HG03469 (cell line): ENCODE measurements at regions not wholly inside any gene's neighbourhood (a gene's known extent, or its start where the extent isn't known, plus 50 kb on each side); places are given as distances from the start of the nearest gene placed in this dataset.

ENCODE experiments used
- ATAC-seq: cut with Tn5 transposase; IDR thresholded peaks from one replicate; pipeline ENCODE4 v1.9.1; 2021; ENCODE audit warnings: mild to moderate bottlenecking, moderate library complexity, moderate number of reproducible peaks; ENCODE audit not compliant: unreplicated experiment

- ATAC-seq = no peak
Observed at GRCh38 chr5:167731951-167732350, 559.5 kb upstream of the WWC1 start.

- no peak for ATAC-seq
Observed at GRCh38 chr5:167732499-167732898, 558.9 kb upstream of the WWC1 start.

GRCh38 chr5:167736992-167737391 is 554.5 kb upstream of the WWC1 start:
- no peak for ATAC-seq

GRCh38 chr5:167743695-167744464 is 547.6 kb upstream of the WWC1 start:
- ATAC-seq = no peak

- ATAC-seq = no peak
Observed at GRCh38 chr5:167745868-167746267, 545.6 kb upstream of the WWC1 start.

GRCh38 chr5:167750586-167750985 is 540.9 kb upstream of the WWC1 start:
- ATAC-seq = no peak

- ATAC-seq = no peak
Observed at GRCh38 chr5:167752936-167753335, 538.5 kb upstream of the WWC1 start.

- ATAC-seq = no peak
Observed at GRCh38 chr5:167753725-167754490, 537.5 kb upstream of the WWC1 start.

GRCh38 chr5:167754501-167755021 is 536.9 kb upstream of the WWC1 start:
- no peak for ATAC-seq

- ATAC-seq = no peak
Observed at GRCh38 chr5:167755420-167755819, 536.0 kb upstream of the WWC1 start.

- ATAC-seq = no peak
Observed at GRCh38 chr5:167759057-167759821, 532.2 kb upstream of the WWC1 start.

- ATAC-seq = no peak
Observed at GRCh38 chr5:167763772-167764171, 527.7 kb upstream of the WWC1 start.

- no peak for ATAC-seq
Observed at GRCh38 chr5:167764641-167765289, 526.7 kb upstream of the WWC1 start.

GRCh38 chr5:167765352-167765751 is 526.1 kb upstream of the WWC1 start:
- ATAC-seq = no peak

GRCh38 chr5:167766957-167767356 is 524.5 kb upstream of the WWC1 start:
- ATAC-seq = no peak

GRCh38 chr5:167767795-167768194 is 523.6 kb upstream of the WWC1 start:
- ATAC-seq = no peak

GRCh38 chr5:167769846-167770413 is 521.5 kb upstream of the WWC1 start:
- ATAC-seq = no peak

- no peak for ATAC-seq
Observed at GRCh38 chr5:167770461-167770860, 521.0 kb upstream of the WWC1 start.

GRCh38 chr5:167771571-167771970 is 519.9 kb upstream of the WWC1 start:
- no peak for ATAC-seq

- ATAC-seq = no peak
Observed at GRCh38 chr5:167773668-167774301, 517.7 kb upstream of the WWC1 start.
